Body of pancreas (tissue), 4 donors: ENCODE measurements at regions not wholly inside any gene's neighbourhood (a gene's known extent, or its start where the extent isn't known, plus 50 kb on each side); places are given as distances from the start of the nearest gene placed in this dataset.
"Not testable (repeated sequence)": the region's sequence is repeated elsewhere in the genome, so short reads cannot be mapped to it uniquely, and the experiment has no call there.

ENCODE experiments used
- ATAC-seq: fragments of 150-250 bp; one replicate; pipeline ENCODE4 v1.9.1; 2016
- DNase-seq, 4 donors: peaks; one replicate each; pipeline ENCODE4 v3.0.0-alpha.2; 2019
- H3K27ac ChIP-seq, 4 donors: fragments of 200-600 bp; sonication (generic); 1 replicate in 3 of 4; 2 replicates in 1 of 4; pipeline versions ENCODE4 v1.5.1 to v1.6.1; 2016 to 2019; ENCODE audit warnings: mild to moderate bottlenecking in 1 of 4, mixed read lengths in 1 of 4, moderate library complexity in 1 of 4
- H3K27me3 ChIP-seq, 2 donors: fragments of 200-600 bp; sonication (generic); one replicate each; pipeline ENCODE4 v1.6.0; 2016; ENCODE audit warnings: mild to moderate bottlenecking in 1 of 2
- H3K36me3 ChIP-seq, 2 donors: fragments of 200-600 bp; sonication (generic); replicated peaks in 1 of 2; 2 replicates each; pipeline ENCODE4 v1.5.1; 2016; ENCODE audit warnings: low read depth in 2 of 2; ENCODE audit not compliant: insufficient read depth in 1 of 2
- H3K4me1 ChIP-seq: fragments of 200-600 bp; sonication (generic); one replicate; pipeline ENCODE4 v1.6.0; 2016
- H3K4me3 ChIP-seq, 2 donors: fragments of 200-600 bp; sonication (generic); 1 replicate in 1 of 2; 2 replicates in 1 of 2; pipeline ENCODE4 v1.5.1; 2016 to 2019
- H3K9me3 ChIP-seq, 3 donors: fragments of 200-600 bp; sonication (generic); 1 replicate in 2 of 3; 2 replicates in 1 of 3; pipeline ENCODE4 v1.5.1; 2016
- WGBS, 2 donors: methylation state at CpG; one replicate each; pipeline ENCODE4 v1.1.5; 2017; 5-methylcytosine and 5-hydroxymethylcytosine counted together
- intact Hi-C: fragments of 100-400 bp; cut with DNase I; formaldehyde crosslinking; loops from one replicate; pipeline ENCODE4 v1.15.1; 2023

DNA sequence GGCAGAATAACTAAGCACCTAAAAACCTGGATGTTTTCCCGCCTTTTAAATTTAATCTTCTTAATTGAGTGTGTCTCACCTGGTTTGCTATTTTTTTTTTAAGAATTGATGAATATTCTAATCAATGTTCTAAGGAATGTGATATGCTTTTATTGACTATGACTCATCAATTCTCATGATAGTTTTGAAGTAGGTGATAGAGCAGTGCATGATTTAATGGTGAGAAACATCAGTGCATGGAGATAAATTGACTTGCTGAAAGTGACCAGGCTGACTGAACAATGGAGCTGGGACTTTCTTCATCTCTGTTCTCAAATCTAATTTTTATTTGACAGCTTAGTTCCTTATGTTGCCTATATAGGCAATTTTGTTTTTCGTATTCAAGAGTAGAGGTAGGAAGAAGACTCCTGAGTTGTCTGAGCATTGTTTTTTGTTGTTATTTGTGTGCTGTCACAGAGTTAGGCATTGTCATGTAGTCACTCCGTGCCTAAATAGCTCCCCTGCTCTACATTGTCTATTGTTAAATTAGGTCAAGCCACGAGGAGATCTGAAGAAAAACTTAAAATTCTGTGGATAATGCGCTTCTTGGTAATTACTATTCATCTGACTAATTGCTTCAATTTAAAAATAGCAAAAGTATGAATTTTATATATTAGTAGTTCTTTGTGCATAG, 59.0 kb upstream of the NUTM2F start:
- intact Hi-C loops, H3K4me1 ChIP-seq, H3K27me3 ChIP-seq, H3K9me3 ChIP-seq, DNase-seq, H3K4me3 ChIP-seq, ATAC-seq, H3K36me3 ChIP-seq, H3K27ac ChIP-seq: not testable (repeated sequence)
- 83 to 87% methylated on average over 5 of the region's 5 CpGs for WGBS, 2 donors

GRCh38 chr9:94388011-94388406, 59.6 kb upstream of the NUTM2F start:
- H3K27me3 ChIP-seq, DNase-seq, H3K4me3 ChIP-seq, ATAC-seq, H3K9me3 ChIP-seq, intact Hi-C loops, H3K27ac ChIP-seq, H3K4me1 ChIP-seq, H3K36me3 ChIP-seq: not testable (repeated sequence)
- WGBS, 2 donors, result 93 to 98% methylated on average over 2 of the region's 2 CpGs

GRCh38 chr9:94390425-94391098, 62.1 kb upstream of the NUTM2F start:
- H3K4me1 ChIP-seq, H3K27me3 ChIP-seq, H3K36me3 ChIP-seq, H3K4me3 ChIP-seq, intact Hi-C loops, ATAC-seq, DNase-seq, H3K27ac ChIP-seq, H3K9me3 ChIP-seq: not testable (repeated sequence)
- 83 to 88% methylated on average over 3 to 5 of the region's 5 CpGs for WGBS, 2 donors

DNA sequence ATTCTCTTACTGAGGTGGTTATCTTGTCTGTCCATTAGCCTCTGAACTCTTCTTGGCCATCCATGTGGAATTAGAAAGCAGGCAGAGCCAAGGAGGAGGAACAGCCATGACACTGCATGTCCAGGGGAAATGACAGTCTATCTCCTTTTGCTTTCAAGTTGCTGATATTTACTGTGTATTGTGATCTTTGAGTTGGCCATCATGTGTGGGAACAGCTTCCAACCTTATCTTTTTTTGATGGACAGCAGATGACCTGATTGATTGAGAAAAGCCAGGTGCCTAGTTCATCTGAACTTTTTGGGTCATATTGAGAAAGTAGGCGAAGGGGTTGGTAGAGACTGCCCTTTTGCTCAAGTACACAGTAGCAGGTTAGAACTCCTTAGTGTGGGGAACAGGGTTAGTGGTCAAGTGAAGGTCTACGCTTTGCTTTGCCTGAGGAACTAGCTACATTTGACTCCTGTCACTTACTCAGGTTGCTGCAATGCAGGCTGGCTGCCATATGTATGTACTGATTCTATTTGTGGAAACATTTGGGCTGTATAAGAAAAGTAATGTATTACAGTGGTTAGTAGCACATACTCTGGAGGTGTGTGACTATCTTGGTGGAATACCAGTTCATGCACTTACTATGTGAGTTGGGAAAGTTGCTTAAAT, 64.7 kb upstream of the NUTM2F start:
- intact Hi-C loops, H3K36me3 ChIP-seq, ATAC-seq, H3K9me3 ChIP-seq, DNase-seq, H3K4me3 ChIP-seq, H3K4me1 ChIP-seq, H3K27ac ChIP-seq, H3K27me3 ChIP-seq: not testable (repeated sequence)
- no CpG with 5 or more reads among the region's 2 CpGs for WGBS, 2 donors

GRCh38 chr9:94397766-94398379, 69.4 kb upstream of the NUTM2F start:
- H3K36me3 ChIP-seq, H3K27ac ChIP-seq, DNase-seq, H3K4me1 ChIP-seq, ATAC-seq, intact Hi-C loops, H3K9me3 ChIP-seq, H3K27me3 ChIP-seq, H3K4me3 ChIP-seq: not testable (repeated sequence)
- 53 to 62% methylated on average over 3 of the region's 3 CpGs for WGBS, 2 donors

GRCh38 chr9:94400461-94400860, 72.0 kb upstream of the NUTM2F start:
- H3K36me3 ChIP-seq, H3K27ac ChIP-seq, intact Hi-C loops, H3K9me3 ChIP-seq, H3K4me1 ChIP-seq, H3K27me3 ChIP-seq, H3K4me3 ChIP-seq, ATAC-seq, DNase-seq: not testable (repeated sequence)
- WGBS, 2 donors, result 83 to 85% methylated on average over 4 of the region's 4 CpGs

DNA sequence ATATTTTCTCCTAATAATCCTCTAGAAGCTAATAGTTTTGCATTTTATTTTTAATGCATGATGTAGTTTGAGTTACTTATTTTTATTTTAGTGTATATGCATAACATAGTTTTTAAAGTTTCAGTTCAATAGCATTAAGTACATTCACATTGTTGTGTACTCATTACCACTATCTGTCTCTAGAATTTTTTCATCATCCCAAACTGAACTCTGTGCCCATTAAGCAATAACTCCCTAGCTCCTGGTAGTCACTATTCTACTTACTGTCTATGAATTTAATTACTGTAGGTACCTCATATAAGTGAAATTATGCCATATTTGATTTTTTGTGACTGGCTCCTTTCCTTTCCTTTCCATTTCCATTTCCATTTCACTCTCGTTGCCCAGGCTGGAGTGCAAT, 74.4 kb upstream of the NUTM2F start:
- H3K4me1 ChIP-seq, ATAC-seq, H3K27me3 ChIP-seq, intact Hi-C loops, DNase-seq, H3K27ac ChIP-seq, H3K9me3 ChIP-seq, H3K36me3 ChIP-seq, H3K4me3 ChIP-seq: not testable (repeated sequence)
- WGBS, 2 donors, result 85 to 94% methylated on average over 1 of the region's 1 CpG

- DNase-seq, intact Hi-C loops, H3K4me3 ChIP-seq, H3K27ac ChIP-seq, H3K4me1 ChIP-seq, ATAC-seq, H3K9me3 ChIP-seq, H3K27me3 ChIP-seq, H3K36me3 ChIP-seq: not testable (repeated sequence)
- WGBS, 2 donors, result 98 to 100% methylated on average over 2 to 3 of the region's 3 CpGs
These were observed 75.1 kb upstream of the NUTM2F start for GRCh38 chr9:94403571-94403970.

DNA sequence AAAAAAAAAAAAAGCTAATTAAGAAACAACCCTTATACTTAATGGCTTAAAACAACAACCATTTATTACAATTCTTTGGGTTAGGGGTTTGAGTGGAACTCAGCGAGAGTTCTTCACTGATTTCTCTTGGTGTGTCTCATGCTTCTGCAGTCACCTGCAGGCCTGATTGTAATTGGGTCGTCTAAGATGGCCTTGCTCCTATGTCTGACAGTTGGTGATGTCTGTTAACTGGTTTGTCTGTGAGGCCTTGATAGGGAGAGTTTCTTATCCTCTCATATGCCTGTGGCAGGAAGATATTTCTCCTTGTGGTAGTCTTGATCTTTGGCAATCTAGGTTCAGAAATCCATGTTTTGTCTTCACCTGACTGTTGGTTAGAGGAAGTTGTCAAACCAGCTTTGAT, 85.2 kb upstream of the NUTM2F start:
- H3K4me1 ChIP-seq, H3K27ac ChIP-seq: not testable (repeated sequence)
- 66 to 67% methylated on average over 2 of the region's 2 CpGs for WGBS, 2 donors

DNA sequence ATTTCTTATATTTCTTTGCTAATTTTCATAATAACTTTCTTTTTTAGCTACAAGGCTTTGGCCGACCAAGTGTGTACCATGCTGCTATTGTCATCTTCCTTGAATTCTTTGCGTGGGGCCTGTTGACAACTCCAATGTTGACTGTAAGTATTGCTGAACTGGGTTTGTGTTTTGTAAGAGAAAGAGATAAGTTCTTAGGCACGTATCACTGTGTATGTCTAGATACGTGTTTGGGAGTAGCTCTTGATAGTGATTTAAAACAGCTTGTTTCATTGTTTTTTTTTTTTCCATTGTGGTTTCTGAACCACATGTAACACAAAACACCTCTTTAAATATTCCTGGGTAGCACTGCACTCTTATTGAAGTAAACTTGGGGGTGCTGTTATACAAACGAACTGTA, 86.7 kb upstream of the NUTM2F start:
- H3K36me3 ChIP-seq, ATAC-seq: not testable (repeated sequence)
- WGBS, 2 donors, result 85 to 87% methylated on average over 5 of the region's 5 CpGs

More for the DNA sequence above, 85.2 kb upstream of the NUTM2F start:
- H3K27me3 ChIP-seq, intact Hi-C loops, H3K9me3 ChIP-seq, H3K36me3 ChIP-seq, H3K4me3 ChIP-seq, DNase-seq, ATAC-seq: not testable (repeated sequence)

GRCh38 chr9:94420098-94420497, 91.7 kb upstream of the NUTM2F start:
- H3K4me1 ChIP-seq, ATAC-seq, H3K4me3 ChIP-seq, H3K27ac ChIP-seq, intact Hi-C loops, H3K36me3 ChIP-seq, H3K27me3 ChIP-seq, H3K9me3 ChIP-seq: not testable (repeated sequence)
- DNase-seq, result peak in 1 of 4 donors; percentile 13
- 54 to 58% methylated on average over 5 of the region's 5 CpGs for WGBS, 2 donors

More for the DNA sequence above, 86.7 kb upstream of the NUTM2F start:
- H3K9me3 ChIP-seq, intact Hi-C loops, H3K4me3 ChIP-seq, DNase-seq, H3K4me1 ChIP-seq, H3K27ac ChIP-seq, H3K27me3 ChIP-seq: not testable (repeated sequence)
